HCT116 (cell line): ENCODE measurements at regions not wholly inside any gene's neighbourhood (a gene's known extent, or its start where the extent isn't known, plus 50 kb on each side); places are given as distances from the start of the nearest gene placed in this dataset.
"Not testable (repeated sequence)": the region's sequence is repeated elsewhere in the genome, so short reads cannot be mapped to it uniquely, and the experiment has no call there.

Experiments
- CTCF ChIP-seq, 3 experiments: fragments of 200-600 bp in 1 of 3; sonication (generic) in 1 of 3; IDR thresholded peaks in 2 of 3; conservative IDR thresholded peaks in 1 of 3; 2 replicates each; pipeline ENCODE4 v1.5.1; 2012 to 2017; ENCODE audit warnings: low read depth in 2 of 3, low read length in 2 of 3, antibody characterized with exemption in 1 of 3, borderline replicate concordance in 1 of 3, control low read depth in 1 of 3, mild to moderate bottlenecking in 1 of 3, mixed read lengths in 1 of 3, mixed run types in 1 of 3, moderate library complexity in 1 of 3; ENCODE audit not compliant: insufficient read depth in 1 of 3
- EGR1 ChIP-seq: IDR thresholded peaks from 2 replicates; pipeline ENCODE4 v1.6.1; 2012; ENCODE audit warnings: low read depth
- EZH2 ChIP-seq: fragments of 200-600 bp; sonication (generic); IDR thresholded peaks from 2 replicates; pipeline ENCODE4 v1.6.1; 2017; ENCODE audit warnings: antibody characterized with exemption, mixed run types
- EZH2phosphoT487 ChIP-seq: fragments of 200-600 bp; IDR thresholded peaks from 2 replicates; pipeline ENCODE4 v1.6.1; 2018; ENCODE audit warnings: antibody characterized with exemption, borderline replicate concordance
- JUND ChIP-seq: IDR thresholded peaks from 2 replicates; pipeline ENCODE4 v1.6.1; 2012
- POLR2A ChIP-seq: IDR thresholded peaks from 2 replicates; pipeline ENCODE4 v1.7.0; 2011; ENCODE audit warnings: borderline replicate concordance; ENCODE audit not compliant: insufficient read depth, insufficient read length; ENCODE audit errors: extremely low read depth
- POLR2AphosphoS5 ChIP-seq: IDR thresholded peaks from 2 replicates; pipeline ENCODE4 v1.6.1; 2011; ENCODE audit warnings: mild to moderate bottlenecking, low read depth, low read length, moderate library complexity
- RAD21 ChIP-seq: IDR thresholded peaks from 2 replicates; pipeline ENCODE4 v1.6.1; 2012; ENCODE audit warnings: low read depth, mild to moderate bottlenecking
- REST ChIP-seq: IDR thresholded peaks from 2 replicates; pipeline ENCODE4 v1.6.1; 2012; ENCODE audit warnings: low read depth
- SP1 ChIP-seq: IDR thresholded peaks from 2 replicates; pipeline ENCODE4 v1.6.1; 2012; ENCODE audit warnings: low read depth
- TCF7L2 ChIP-seq: IDR thresholded peaks from 2 replicates; pipeline ENCODE4 v1.7.0; 2011; ENCODE audit warnings: borderline replicate concordance, inconsistent platforms; ENCODE audit not compliant: insufficient read depth, insufficient read length; ENCODE audit errors: extremely low read depth
- ZFX ChIP-seq: fragments of 450-650 bp; IDR thresholded peaks from 2 replicates; pipeline ENCODE4 v1.6.1; 2017
- TF ChIP-seq, protein P1 (sequence below): IDR thresholded peaks from 2 replicates; pipeline ENCODE4 v1.6.1; 2012

GRCh38 chr13:54082309-54082708 lies 1053.7 kb downstream of the OLFM4 start:
- not testable (repeated sequence) for TF ChIP-seq POLR2A; EZH2phosphoT487; CTCF (IDR thresholded peaks at IDR 0.05 in 2 of 3, conservative IDR thresholded peaks at IDR 0.05 in 1 of 3; ENCODE audit: borderline replicate concordance in 1 of 3, insufficient read depth in 1 of 3, low read depth in 2 of 3, low read length in 2 of 3); TCF7L2; POLR2AphosphoS5; EZH2; ZFX; RAD21; EGR1; REST; SP1; JUND
- TF ChIP-seq, protein P1, sequence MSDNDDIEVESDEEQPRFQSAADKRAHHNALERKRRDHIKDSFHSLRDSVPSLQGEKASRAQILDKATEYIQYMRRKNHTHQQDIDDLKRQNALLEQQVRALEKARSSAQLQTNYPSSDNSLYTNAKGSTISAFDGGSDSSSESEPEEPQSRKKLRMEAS, result not testable (repeated sequence)
